NCI-H1417 (cell line): ENCODE measurements at regions not wholly inside any gene's neighbourhood (a gene's known extent, or its start where the extent isn't known, plus 50 kb on each side); places are given as distances from the start of the nearest gene placed in this dataset.

Source experiments
- DNase-seq, 3 experiments: peaks; one replicate each; lab custom pipeline; 2025; lab: John Stamatoyannopoulos, UW

- DNase-seq, result no peak
Observed at GRCh38 chr17:79521225-79521624, 89.6 kb downstream of the RBFOX3 start.

DNA sequence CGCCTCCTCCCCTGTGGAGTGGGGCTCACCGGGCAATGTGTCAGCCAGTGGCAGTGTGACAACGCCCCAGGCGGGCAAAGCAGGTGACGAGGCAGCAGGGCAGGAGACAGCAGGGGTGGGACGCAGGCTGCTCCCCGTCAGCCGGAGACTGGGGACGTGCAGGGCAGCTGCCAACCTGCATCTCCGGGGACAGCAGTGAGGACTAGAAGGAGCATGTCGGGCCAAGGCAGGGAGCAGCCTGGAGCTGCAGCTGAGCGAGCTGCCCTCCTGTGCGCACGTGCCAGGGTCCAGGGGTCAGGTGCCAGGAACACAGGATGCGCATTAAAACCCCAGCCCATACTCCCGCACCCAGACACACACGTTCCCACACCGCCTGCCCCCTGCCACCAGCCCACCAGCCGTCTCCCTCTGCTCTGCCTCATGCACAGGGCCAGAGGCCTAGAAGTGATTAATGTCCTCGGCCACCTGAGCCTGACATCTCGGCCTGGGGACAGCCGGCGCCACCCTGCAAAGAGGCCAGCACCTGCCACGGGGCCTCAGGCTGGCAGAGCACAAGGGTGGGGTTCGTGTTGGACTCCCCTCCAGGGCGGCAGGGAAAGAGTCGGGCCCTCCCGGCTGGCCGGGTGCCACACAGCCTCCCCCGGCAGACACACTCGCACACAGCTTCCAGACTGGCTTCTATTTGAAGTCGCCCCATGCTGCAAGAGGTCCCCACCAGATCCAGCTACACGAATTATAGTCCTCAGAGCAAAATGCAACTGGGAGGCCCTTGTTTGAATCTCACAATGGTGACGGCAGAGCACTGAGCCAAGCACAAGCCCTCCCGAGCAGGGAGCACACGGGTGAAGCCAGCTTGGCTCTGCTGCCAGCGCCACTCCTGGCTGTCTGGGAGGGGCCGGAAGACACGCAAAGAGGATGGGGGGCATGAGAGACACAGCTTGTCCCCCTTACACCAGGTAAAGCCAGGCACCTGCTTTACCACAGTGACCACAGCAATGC lies 90.4 kb downstream of the RBFOX3 start:
- peak in 2 of 3 experiments; percentile 46 to 62 for DNase-seq

GRCh38 chr17:79519601-79520000 lies 91.2 kb downstream of the RBFOX3 start:
- no peak for DNase-seq

GRCh38 chr17:79518585-79519523 lies 92.0 kb downstream of the RBFOX3 start:
- no peak for DNase-seq

DNA sequence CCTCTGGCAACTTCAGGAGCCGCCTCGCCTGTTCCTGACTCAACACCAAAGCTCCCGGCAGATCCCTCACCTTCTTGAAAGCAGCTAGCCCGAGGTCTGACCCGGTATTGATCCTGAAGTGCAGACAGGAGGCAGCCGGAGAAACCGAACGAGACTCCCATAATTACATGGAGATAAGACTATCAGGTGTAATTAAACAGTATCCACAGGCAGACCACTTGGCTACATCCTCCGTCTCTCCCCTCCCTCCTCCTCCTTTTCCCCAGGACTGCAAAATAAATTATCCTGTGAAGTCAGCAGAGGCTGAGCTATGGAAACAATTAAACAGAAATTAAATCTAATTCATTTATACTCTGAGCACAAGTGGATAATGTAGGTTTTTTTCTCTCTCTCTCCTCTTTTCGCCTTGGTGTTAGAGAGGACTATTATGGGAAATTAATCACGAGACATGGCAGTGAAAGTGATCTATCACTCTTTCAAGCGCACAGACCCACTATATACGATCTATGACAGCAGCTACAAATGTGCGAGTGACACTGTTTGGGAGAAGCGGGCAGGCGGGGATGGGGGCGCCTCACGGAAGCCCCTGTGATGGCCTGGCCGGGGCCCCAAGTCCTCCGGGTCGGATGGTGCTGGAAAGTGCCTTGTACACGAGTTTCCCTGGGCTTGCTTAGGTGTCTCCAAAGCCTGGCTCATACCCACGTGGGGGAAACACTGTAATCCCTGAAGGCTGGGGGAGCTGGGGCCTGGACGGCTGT lies 92.8 kb downstream of the RBFOX3 start:
- DNase-seq, result peak in 1 of 3 experiments; percentile 47

GRCh38 chr17:79515646-79516571 lies 94.9 kb downstream of the RBFOX3 start:
- no peak for DNase-seq

DNA sequence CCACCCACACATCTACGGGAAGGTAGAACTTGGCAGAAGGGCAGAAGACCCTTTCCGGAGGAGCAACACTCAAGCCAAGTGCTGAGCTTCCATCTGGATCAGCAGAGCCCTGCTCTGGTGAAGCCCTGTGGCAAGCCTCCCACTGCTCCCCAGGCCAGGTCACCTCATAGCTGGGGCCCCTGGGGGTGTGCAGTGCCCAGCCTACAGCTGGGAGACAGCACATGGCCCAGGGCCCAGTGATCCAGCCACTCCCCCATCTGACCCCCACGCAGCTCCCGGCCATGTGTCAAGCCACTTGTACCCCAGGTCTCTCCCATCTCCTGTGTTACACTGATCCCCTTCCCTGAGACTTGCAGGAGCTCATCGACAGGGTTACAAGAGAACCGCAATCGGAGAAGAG lies 95.7 kb downstream of the RBFOX3 start:
- no peak for DNase-seq

DNA sequence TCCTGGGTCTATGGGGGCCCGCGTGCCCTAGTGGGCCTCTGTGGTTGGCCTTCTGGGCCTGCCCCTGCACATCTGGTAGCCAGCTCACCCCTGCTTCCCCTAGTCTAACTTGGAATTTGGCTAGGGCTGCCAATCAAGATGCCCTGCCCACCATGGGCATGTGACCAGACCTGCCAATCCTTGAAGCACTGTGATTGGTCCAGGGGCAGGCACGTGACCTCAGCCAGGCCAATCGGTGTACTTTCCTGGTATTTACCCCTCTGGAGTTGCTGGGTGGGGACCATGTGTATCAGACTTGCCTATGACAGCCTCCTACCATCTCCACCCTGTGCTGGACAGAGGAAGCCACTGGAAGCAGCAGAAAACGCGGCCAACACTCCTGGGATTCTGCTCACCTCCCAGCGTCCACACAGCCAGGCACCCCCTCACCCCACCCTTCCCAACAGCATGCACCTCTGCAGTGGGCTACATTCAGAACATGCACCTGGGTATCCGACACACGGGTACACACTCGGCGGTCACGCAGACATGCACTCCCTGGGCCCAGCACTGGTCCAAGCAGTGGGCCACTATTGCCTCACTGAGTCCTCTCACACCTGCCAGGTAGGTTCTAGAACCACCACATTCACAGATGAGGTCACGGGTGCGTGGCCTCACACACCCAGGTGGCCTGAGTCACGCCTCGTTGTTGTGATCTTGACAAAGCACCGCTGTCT lies 96.9 kb downstream of the RBFOX3 start:
- no peak for DNase-seq

GRCh38 chr17:79513206-79513605 lies 97.6 kb downstream of the RBFOX3 start:
- no peak for DNase-seq

DNA sequence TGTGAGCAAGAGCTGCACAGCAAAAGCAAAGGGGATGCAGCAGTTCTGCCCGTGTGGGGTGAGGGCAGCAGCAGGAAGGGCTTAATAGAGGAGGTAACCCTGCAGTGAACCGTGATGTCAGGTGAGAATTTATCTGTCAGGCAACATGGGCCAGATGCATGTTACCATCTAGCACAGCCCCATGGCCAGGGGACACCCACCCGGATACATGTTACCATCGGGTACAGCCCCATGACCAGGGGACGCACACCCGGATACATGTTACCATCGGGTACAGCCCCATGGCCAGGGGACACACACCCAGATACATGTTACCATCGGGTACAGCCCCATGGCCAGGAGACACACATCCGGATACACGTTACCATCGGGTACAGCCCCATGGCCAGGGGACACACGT lies 99.4 kb downstream of the RBFOX3 start:
- DNase-seq, result no peak

- no peak for DNase-seq
Observed at GRCh38 chr17:79510071-79510470, 100.8 kb downstream of the RBFOX3 start.

DNA sequence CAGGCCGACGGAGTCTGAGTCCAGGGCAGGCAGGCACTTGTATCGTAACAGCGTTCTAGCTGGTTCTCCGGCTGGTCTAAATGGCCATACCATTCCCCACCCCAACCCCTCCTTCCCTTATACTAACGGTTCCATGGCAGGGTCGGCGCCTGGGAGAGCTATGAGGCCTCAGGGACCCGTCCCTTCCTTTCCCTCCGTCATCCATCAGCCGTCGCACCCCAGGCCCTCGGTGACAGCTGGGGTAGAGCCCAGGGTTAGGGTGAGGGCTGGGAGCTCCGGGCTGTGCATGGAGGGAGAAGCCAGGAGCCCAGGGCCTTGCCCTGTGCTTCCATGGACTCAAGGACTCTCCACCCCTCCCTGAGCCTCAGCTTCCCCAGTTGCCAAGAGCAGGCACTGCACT lies 101.4 kb downstream of the RBFOX3 start:
- no peak for DNase-seq

GRCh38 chr17:79509008-79509407 lies 101.8 kb downstream of the RBFOX3 start:
- DNase-seq, result no peak

- DNase-seq, result no peak
Observed at GRCh38 chr17:79508291-79508716, 102.5 kb downstream of the RBFOX3 start.

- no peak for DNase-seq
Observed at GRCh38 chr17:79506955-79507354, 103.9 kb downstream of the RBFOX3 start.

DNA sequence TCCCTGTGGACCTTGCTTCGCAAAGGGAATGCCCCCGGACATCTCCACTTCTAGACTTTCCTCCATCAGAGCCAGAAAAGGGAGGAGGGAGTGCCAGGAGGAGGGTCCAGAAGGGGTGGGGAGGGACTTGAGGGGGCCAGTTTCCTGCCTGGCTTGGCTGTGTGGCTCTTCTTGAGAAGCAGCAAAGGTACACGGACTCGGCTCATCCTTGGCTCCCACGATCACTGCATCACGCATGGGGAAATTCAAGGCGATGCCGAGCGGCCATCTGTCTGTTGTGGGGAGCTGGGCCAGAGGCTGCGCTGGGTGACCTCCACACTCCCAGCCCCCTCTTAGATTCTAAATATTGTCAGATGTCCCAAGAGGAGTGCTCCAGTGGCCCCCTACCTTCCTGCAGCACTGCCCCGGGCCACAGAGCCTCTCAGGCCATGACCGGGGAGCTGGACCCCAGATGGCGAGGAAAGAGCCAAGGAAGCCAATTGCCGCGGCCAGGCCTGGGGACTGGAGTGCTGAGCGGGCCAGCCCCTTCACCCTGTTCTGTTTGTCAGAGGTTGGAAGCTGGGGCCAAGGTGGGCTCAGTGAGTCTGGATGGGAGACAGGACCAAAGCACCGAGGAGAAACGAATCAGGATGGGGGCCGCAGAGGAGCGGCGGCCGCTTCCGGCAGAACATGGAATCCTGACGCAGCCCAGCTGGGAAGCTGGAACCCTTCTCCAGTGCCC lies 104.5 kb downstream of the RBFOX3 start:
- no peak for DNase-seq

DNA sequence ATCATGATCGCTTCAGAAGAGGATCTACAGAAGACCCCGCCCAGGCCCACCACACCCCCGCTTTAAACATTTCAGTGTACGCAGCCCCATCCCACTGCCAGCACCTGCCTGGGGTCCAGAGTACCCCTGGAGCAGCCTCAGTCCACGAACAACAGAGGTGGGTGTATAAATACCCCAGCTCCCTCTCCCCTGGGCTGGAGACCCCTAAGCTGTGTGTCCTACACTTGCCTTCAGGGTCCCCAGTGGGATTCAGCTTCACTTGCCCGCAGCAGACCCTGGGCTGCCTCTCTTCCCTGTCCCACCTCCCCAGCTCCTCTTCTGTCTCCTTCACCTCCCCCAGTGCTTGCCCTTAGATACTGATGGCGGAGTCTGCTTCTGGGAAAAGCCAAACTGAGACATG lies 105.7 kb downstream of the RBFOX3 start:
- DNase-seq, result no peak

GRCh38 chr17:79504181-79504605 lies 106.7 kb downstream of the RBFOX3 start:
- no peak for DNase-seq

- DNase-seq, result no peak
Observed at GRCh38 chr17:79503126-79503839, 107.6 kb downstream of the RBFOX3 start.
